ENCODE measurements at regions not wholly inside any gene's neighbourhood (a gene's known extent, or its start where the extent isn't known, plus 50 kb on each side); places are given as distances from the start of the nearest gene placed in this dataset.
A peak's percentile ranks its signal among the peaks of the same experiment; 100 is the strongest.
"Not testable (repeated sequence)": the region's sequence is repeated elsewhere in the genome, so short reads cannot be mapped to it uniquely, and the experiment has no call there.

GRCh38 chr5:68834491-68834981 lies 259.3 kb upstream of the SLC30A5 start:
- DNase-seq, result no peak

- DNase-seq, result no peak
Measured at GRCh38 chr5:68838157-68838718, 255.6 kb upstream of the SLC30A5 start.

- DNase-seq, result no peak
Measured at GRCh38 chr5:68839019-68839552, 254.7 kb upstream of the SLC30A5 start.

DNA sequence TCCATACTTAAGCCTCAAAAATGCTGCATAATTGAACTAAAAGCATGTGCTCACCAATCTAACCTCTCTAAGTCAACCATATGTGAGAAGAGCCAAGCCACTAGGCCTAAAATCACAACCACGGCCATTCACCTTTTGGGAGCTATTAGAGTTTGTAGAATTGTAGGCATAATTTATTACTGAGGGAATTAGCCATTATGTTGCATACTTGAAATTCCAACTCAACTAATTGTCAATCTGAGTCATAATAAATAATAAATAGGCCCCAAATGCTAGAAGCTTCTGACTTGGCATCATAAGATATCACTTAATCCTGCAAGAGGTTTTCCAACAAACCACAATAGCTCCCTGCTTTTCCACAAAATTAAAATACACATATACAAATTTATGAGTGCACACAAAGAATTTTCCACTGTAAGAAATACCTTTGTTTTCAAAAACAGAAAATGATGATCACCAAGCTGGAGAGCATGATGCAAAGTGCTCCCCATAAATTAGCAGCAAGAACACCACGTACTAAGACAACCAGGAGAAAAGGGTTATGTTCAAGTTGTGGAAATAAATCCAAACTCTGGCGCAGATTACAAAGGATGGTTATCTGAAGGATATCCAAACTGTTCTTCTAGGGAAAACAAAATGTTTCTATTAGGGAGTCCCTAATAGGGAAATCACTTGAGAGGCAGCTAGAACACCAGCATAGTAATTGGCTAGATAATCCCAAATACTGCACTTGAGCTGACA lies 250.0 kb upstream of the SLC30A5 start:
- DNase-seq, result no peak

- no peak for DNase-seq
Measured at GRCh38 chr5:68845131-68845530, 248.7 kb upstream of the SLC30A5 start.

- DNase-seq, result no peak
Measured at GRCh38 chr5:68846828-68847227, 247.0 kb upstream of the SLC30A5 start.

DNA sequence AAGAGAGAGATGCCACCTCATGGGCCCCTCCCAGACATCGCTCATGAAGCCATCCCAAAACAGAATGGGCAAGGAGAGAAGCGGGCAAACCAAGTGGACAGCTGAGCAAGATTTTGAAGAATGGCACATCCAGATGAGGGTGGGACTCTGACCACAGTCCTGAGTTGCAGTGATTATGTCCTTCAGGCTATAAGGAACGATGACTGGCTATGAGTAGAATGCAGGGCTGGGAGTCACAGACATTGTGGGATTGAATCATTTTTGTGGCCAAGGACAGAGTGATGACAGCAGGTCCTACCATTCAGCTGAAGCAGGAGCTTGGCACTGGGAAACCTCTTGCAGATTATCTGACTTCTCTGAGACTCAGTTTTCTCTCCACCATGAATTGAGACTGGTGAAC lies 245.7 kb upstream of the SLC30A5 start:
- DNase-seq, result no peak

GRCh38 chr5:68849103-68849502 lies 244.7 kb upstream of the SLC30A5 start:
- DNase-seq, result no peak

- DNase-seq, result no peak
Measured at GRCh38 chr5:68849906-68850305, 243.9 kb upstream of the SLC30A5 start.

DNA sequence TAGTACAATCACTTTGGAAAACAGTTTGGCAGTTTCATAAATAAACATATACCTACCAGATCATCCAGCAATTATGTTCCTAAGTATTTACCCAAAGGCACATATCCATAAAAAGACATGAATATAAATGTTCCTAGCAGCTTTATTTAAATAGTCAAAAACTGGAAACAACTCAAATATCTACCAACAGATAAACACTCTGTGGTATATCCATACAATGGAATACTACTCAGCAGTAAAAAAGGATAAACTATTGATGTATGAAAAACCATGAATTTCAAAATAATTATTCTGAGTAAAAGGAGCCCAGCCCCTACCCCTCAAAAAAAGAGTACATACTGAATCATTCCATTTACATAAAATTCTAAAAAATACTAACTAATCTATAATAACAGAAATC lies 232.7 kb upstream of the SLC30A5 start:
- no peak for DNase-seq

GRCh38 chr5:68862560-68862959 lies 231.3 kb upstream of the SLC30A5 start:
- DNase-seq, result no peak

GRCh38 chr5:68865192-68865591 lies 228.6 kb upstream of the SLC30A5 start:
- not testable (repeated sequence) for DNase-seq

- DNase-seq, result peak; percentile 39
Measured at GRCh38 chr5:68872088-68872839, 221.6 kb upstream of the SLC30A5 start.

- no peak for DNase-seq
Measured at GRCh38 chr5:68873198-68873597, 220.6 kb upstream of the SLC30A5 start.

DNA sequence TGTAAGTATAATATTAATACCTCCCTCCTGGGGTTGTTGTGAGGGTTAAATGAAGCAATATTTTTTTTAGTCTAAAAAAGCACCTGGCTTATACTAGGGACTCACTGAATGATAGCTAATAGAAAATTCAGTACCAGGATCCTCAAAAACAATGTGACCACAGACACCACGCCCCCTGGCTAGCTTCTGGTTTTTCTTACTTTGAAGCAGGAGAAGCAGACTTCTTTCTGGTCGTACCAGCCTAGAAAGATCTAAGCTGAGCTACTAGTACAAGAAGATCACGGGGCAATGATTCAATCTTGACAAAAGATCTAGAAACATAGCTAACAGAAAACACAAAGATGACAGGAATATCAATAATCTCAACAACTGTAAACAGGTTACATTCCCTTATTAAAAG lies 218.5 kb upstream of the SLC30A5 start:
- no peak for DNase-seq

DNA sequence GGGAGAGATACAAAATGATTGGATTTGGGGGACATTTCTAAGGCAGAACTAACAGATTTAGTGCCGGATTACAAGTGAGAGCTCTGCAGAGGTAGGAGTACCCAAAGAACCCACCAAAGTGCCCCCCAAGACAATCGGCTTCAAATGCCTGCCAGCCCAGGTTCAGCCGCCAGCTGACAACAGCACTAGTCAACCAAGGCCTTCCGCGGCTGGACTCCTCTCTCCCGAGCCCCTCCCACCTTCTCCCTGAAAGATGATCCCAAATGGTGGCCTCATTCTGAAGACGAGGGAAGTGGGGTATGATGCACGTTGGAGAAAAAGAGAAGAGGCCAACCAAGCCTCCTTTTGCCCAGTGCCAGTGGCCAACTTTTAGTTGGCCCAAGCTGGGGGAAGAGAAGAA lies 210.4 kb upstream of the SLC30A5 start:
- no peak for DNase-seq

- DNase-seq, result no peak
Measured at GRCh38 chr5:68884144-68884754, 209.6 kb upstream of the SLC30A5 start.

GRCh38 chr5:68884883-68885282 lies 208.9 kb upstream of the SLC30A5 start:
- peak; percentile 2 for DNase-seq

DNA sequence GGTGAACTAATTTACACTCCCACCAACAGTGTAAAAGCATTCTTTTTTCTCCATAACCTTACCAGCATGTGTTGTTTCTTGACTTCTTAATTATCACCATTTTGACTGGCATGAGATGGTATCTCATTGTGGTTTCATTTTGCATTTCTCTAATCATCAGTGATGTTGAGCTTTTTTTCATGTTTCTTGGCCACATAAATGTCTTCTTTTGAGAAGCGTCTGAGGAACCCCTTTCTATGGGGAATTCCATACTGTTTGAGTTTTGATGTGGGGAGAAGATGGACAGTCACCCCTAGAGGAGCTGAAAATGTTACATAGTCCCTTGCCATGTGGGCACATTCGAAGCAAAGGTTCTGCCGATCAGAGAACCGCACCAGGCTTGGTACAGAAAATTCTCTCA lies 207.0 kb upstream of the SLC30A5 start:
- DNase-seq, result no peak

DNA sequence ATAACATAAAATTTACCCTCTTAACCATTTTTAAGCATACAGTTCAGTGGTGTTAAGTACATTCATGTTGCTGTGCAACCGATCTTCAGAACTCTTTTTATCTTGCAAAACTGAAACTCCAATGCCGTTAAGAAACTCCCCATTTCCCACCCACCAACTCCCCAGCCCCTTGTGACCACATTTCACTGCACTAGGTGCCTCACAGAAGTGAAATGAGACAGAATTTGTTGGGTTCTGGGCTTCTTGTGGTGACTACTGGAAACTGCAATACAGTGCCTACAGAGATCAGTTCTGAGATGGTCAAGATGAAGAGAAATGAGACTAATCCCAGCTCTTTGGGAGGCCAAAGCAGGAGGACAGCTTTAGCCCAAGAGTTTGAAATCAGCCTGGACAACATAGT lies 202.1 kb upstream of the SLC30A5 start:
- no peak for DNase-seq

DNA sequence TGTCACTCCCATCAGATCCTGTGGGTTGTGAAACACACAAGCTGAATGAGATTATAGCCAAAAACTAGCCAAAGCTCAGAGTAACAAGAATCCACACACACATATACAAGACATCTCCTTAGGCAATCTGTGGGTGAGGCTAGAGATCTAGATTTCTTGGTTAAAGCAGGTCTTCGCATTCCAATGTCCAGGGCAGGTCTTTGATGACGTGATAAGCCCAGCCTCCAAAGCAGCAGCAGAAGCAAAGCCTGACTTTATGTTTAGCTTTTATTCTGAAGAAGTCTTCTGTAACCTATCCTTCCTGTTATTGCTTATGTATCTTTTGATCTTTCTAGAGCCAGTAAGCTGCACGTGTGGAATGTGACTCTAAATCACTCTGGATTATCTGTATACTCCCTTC lies 199.1 kb upstream of the SLC30A5 start:
- DNase-seq, result no peak

GRCh38 chr5:68898951-68899471 lies 194.8 kb upstream of the SLC30A5 start:
- peak; percentile 86 for DNase-seq
